Keratinocyte (primary cell): ENCODE measurements at regions not wholly inside any gene's neighbourhood (a gene's known extent, or its start where the extent isn't known, plus 50 kb on each side); places are given as distances from the start of the nearest gene placed in this dataset.

Experiments used
- DNase-seq: peaks from one replicate; pipeline ENCODE4 v3.0.0-alpha.2; 2011; ENCODE audit warnings: low read depth, missing footprints, low spot score
- FAIRE-seq: peaks from 2 replicates; lab custom pipeline; 2011; peaks lifted over from hg19 to GRCh38; lab: Jason Lieb, UNC
- H2AFZ ChIP-seq: 2 replicates; pipeline ENCODE4 v1.6.0; 2012; ENCODE audit warnings: low read length, control low read depth, inconsistent platforms; ENCODE audit not compliant: control insufficient read depth
- H3K27ac ChIP-seq: 2 replicates; pipeline ENCODE4 v1.5.1; 2011; ENCODE audit warnings: low read length; ENCODE audit not compliant: control insufficient read depth, insufficient read depth
- H3K27me3 ChIP-seq: 3 replicates; pipeline ENCODE4 v1.6.0; 2011; ENCODE audit warnings: low read length; ENCODE audit not compliant: control insufficient read depth, insufficient read depth; ENCODE audit errors: extremely low read depth
- H3K36me3 ChIP-seq, 2 experiments: 2 replicates in 1 of 2; 3 replicates in 1 of 2; pipeline ENCODE4 v1.5.1; 2011; ENCODE audit warnings: low read length in 2 of 2, mild to moderate bottlenecking in 1 of 2; ENCODE audit not compliant: control insufficient read depth in 2 of 2, insufficient read depth in 2 of 2; ENCODE audit errors: extremely low read depth in 1 of 2
- H3K4me1 ChIP-seq: 3 replicates; pipeline ENCODE4 v1.5.1; 2011; ENCODE audit warnings: low read length; ENCODE audit not compliant: control insufficient read depth, insufficient read depth; ENCODE audit errors: extremely low read depth
- H3K4me2 ChIP-seq: 3 replicates; pipeline ENCODE4 v1.6.0; 2011; ENCODE audit warnings: low read depth, low read length; ENCODE audit not compliant: control insufficient read depth, insufficient read depth; ENCODE audit errors: extremely low read depth
- H3K4me3 ChIP-seq, 3 experiments: fragments of 200-600 bp in 1 of 3; sonication (generic) in 1 of 3; 2 replicates in 2 of 3; 3 replicates in 1 of 3; pipeline ENCODE4 v1.5.1; 2011 to 2016; ENCODE audit warnings: low read length in 3 of 3, mild to moderate bottlenecking in 3 of 3, control low read depth in 2 of 3, inconsistent platforms in 1 of 3, low read depth in 1 of 3, mixed read lengths in 1 of 3, mixed run types in 1 of 3, moderate library complexity in 1 of 3; ENCODE audit not compliant: control insufficient read depth in 2 of 3, insufficient read depth in 2 of 3; ENCODE audit errors: extremely low read depth in 1 of 3
- H3K79me2 ChIP-seq: 2 replicates; pipeline ENCODE4 v1.6.0; 2012; ENCODE audit warnings: low read length; ENCODE audit not compliant: control insufficient read depth, insufficient read depth
- H3K9ac ChIP-seq: 3 replicates; pipeline ENCODE4 v1.6.0; 2011; ENCODE audit warnings: low read length; ENCODE audit not compliant: control insufficient read depth, insufficient read depth; ENCODE audit errors: extremely low read depth
- H3K9me1 ChIP-seq: 3 replicates; pipeline ENCODE4 v1.6.0; 2011; ENCODE audit warnings: low read length; ENCODE audit not compliant: control insufficient read depth, insufficient read depth; ENCODE audit errors: extremely low read depth
- H3K9me3 ChIP-seq: 2 replicates; pipeline ENCODE4 v1.5.1; 2012; ENCODE audit warnings: low read depth, low read length; ENCODE audit not compliant: control insufficient read depth
- H4K20me1 ChIP-seq: 3 replicates; pipeline ENCODE4 v1.6.0; 2011; ENCODE audit warnings: low read length; ENCODE audit not compliant: control insufficient read depth, insufficient read depth; ENCODE audit errors: extremely low read depth
- CTCF ChIP-seq, 3 experiments: IDR thresholded peaks in 1 of 3; conservative IDR thresholded peaks in 1 of 3; optimal IDR thresholded peaks in 1 of 3; 2 replicates in 2 of 3; 3 replicates in 1 of 3; pipeline versions ENCODE3 to v1.5.1; 2011; ENCODE audit warnings: low read length in 3 of 3, mild to moderate bottlenecking in 3 of 3, moderate library complexity in 2 of 3, control low read depth in 1 of 3, inconsistent platforms in 1 of 3; ENCODE audit not compliant: insufficient read depth in 2 of 3; ENCODE audit errors: extremely low read depth in 1 of 3
- EZH2 ChIP-seq: IDR thresholded peaks from one replicate; pipeline ENCODE4 v1.6.1; 2012; ENCODE audit warnings: inconsistent platforms, mild to moderate bottlenecking, low read length, moderate library complexity
- dilution Hi-C: fragments of 300-500 bp; cut with MboI; formaldehyde crosslinking; loops from one replicate; pipeline ENCODE4 v1.7.0; 2020; ENCODE audit warnings: low sequenced_read_pairs; ENCODE audit not compliant: extremely low pct_ligation_motif_present

- H4K20me1 ChIP-seq, result no peaks in the 10 kb centered on the region
- H3K79me2 ChIP-seq, result no peaks in the 10 kb centered on the region
- no peaks in the 10 kb centered on the region for H3K27me3 ChIP-seq
- FAIRE-seq, result no peak
- no peak overlapping the region for H3K9ac ChIP-seq
- dilution Hi-C loops, result no loop called here
- H2AFZ ChIP-seq, result no peak overlapping the region
- H3K9me3 ChIP-seq, result no peaks in the 10 kb centered on the region
- TF ChIP-seq EZH2, result no peak
- TF ChIP-seq CTCF (optimal IDR thresholded peaks at IDR 0.05 in 1 of 3, IDR thresholded peaks at IDR 0.05 in 1 of 3, conservative IDR thresholded peaks at IDR 0.05 in 1 of 3; ENCODE audit: extremely low read depth in 1 of 3, insufficient read depth in 2 of 3, low read length in 3 of 3), result no peak
- H3K27ac ChIP-seq, result no peak overlapping the region
- H3K36me3 ChIP-seq, result no peaks in the 10 kb centered on the region
- H3K4me2 ChIP-seq, result peak overlapping the region; percentile 38
- DNase-seq, result no peak
- H3K4me1 ChIP-seq, result no peaks in the 10 kb centered on the region
- no peak overlapping the region for H3K4me3 ChIP-seq
- no peaks in the 10 kb centered on the region for H3K9me1 ChIP-seq
Observed at GRCh38 chr11:79834015-79834414, 393.2 kb upstream of the TENM4 start.

- H3K4me1 ChIP-seq, result no peaks in the 10 kb centered on the region
- no peak overlapping the region for H3K4me3 ChIP-seq
- dilution Hi-C loops, result no loop called here
- H3K4me2 ChIP-seq, result no peak overlapping the region
- no peaks in the 10 kb centered on the region for H3K9me3 ChIP-seq
- no peaks in the 10 kb centered on the region for H3K9me1 ChIP-seq
- no peak for TF ChIP-seq EZH2
- no peak for TF ChIP-seq CTCF (optimal IDR thresholded peaks at IDR 0.05 in 1 of 3, IDR thresholded peaks at IDR 0.05 in 1 of 3, conservative IDR thresholded peaks at IDR 0.05 in 1 of 3; ENCODE audit: extremely low read depth in 1 of 3, insufficient read depth in 2 of 3, low read length in 3 of 3)
- no peak overlapping the region for H2AFZ ChIP-seq
- H3K9ac ChIP-seq, result no peak overlapping the region
- H3K27me3 ChIP-seq, result no peaks in the 10 kb centered on the region
- no peaks in the 10 kb centered on the region for H3K79me2 ChIP-seq
- FAIRE-seq (no peak), DNase-seq (no peak)
- H3K27ac ChIP-seq, result no peak overlapping the region
- H4K20me1 ChIP-seq, result no peaks in the 10 kb centered on the region
- H3K36me3 ChIP-seq, result no peaks in the 10 kb centered on the region
Observed at GRCh38 chr11:79830446-79830845, 389.6 kb upstream of the TENM4 start.
